HCT116 (cell line): ENCODE measurements at regions not wholly inside any gene's neighbourhood (a gene's known extent, or its start where the extent isn't known, plus 50 kb on each side); places are given as distances from the start of the nearest gene placed in this dataset.
"Not testable (repeated sequence)": the region's sequence is repeated elsewhere in the genome, so short reads cannot be mapped to it uniquely, and the experiment has no call there.

Experiments
- ATAC-seq: fragments of 200-7000 bp; cut with Tn5 transposase; 2 replicates; pipeline ENCODE4 v1.9.1; 2020; ENCODE audit warnings: mild to moderate bottlenecking, moderate library complexity
- BruUV-seq: library from RNA; stranded (reverse); fragments of 400-500 nt; replicated peaks from 2 replicates; lab custom pipeline; 2021; lab: Mats Ljungman, UMichigan
- CTCF ChIA-PET: fragments of 300-600 bp; sonication (Branson Sonifier 250); formaldehyde crosslinking; loops from one replicate; lab custom pipeline; 2021; ENCODE audit warnings: antibody characterized with exemption; lab: Charles Lee
- POLR2A ChIA-PET: fragments of 300-600, 350-600 bp; sonication (Branson Sonifier 250); formaldehyde crosslinking; loops from one replicate; lab custom pipeline; 2021; ENCODE audit warnings: antibody characterized with exemption; lab: Charles Lee
- RAD21 ChIA-PET, 2 experiments: fragments of 300-600 bp; sonication (Branson Sonifier 250); formaldehyde crosslinking; loops; one replicate each; lab custom pipeline; 2023; ENCODE audit warnings: low total read pairs in 2 of 2; ENCODE audit not compliant: uncharacterized antibody in 2 of 2, unreplicated experiment in 2 of 2, low non-redundant PET in 1 of 2; lab: Charles Lee
- DNase-seq: peaks from one replicate; pipeline ENCODE4 v3.0.0-alpha.2; 2010; ENCODE audit warnings: low read depth, low spot score
- H2AFZ ChIP-seq: fragments of 200-600 bp; shearing (Covaris generic), sonication (generic); 2 replicates; pipeline ENCODE4 v1.6.1; 2017; ENCODE audit warnings: low read depth, mixed run types, mixed read lengths, antibody characterized with exemption, low read length; ENCODE audit not compliant: poor library complexity, severe bottlenecking
- H3K27ac ChIP-seq: 2 replicates; pipeline ENCODE4 v1.5.1; 2012; ENCODE audit warnings: low read depth, low read length
- H3K27me3 ChIP-seq: fragments of 200-600 bp; sonication (generic); 2 replicates; pipeline ENCODE4 v1.6.1; 2016; ENCODE audit warnings: mixed run types, low read length, mixed read lengths; ENCODE audit not compliant: insufficient read depth
- H3K36me3 ChIP-seq, 2 experiments: fragments of 200-500 bp in 1 of 2; fragments of 200-600 bp in 1 of 2; sonication (Bioruptor generic) in 1 of 2; sonication (generic) in 1 of 2; 2 replicates each; pipeline versions ENCODE4 v1.5.1 to v1.6.1; 2014 to 2016; ENCODE audit warnings: low read length in 2 of 2, inconsistent platforms in 1 of 2, mixed read lengths in 1 of 2, mixed run types in 1 of 2; ENCODE audit not compliant: insufficient read depth in 2 of 2, control insufficient read depth in 1 of 2
- H3K4me1 ChIP-seq, 2 experiments: fragments of 200-600 bp in 1 of 2; sonication (generic) in 1 of 2; 2 replicates each; pipeline versions ENCODE4 v1.5.1 to v1.6.1; 2012 to 2017; ENCODE audit warnings: low read length in 2 of 2, inconsistent platforms in 1 of 2, mild to moderate bottlenecking in 1 of 2, mixed read lengths in 1 of 2, mixed run types in 1 of 2, moderate library complexity in 1 of 2; ENCODE audit not compliant: insufficient read depth in 2 of 2, control insufficient read depth in 1 of 2
- H3K4me2 ChIP-seq: fragments of 200-600 bp; sonication (generic); 2 replicates; pipeline ENCODE4 v1.6.1; 2017; ENCODE audit warnings: mixed run types, low read length, mixed read lengths
- H3K4me3 ChIP-seq, 2 experiments: fragments of 200-600 bp in 1 of 2; sonication (generic) in 1 of 2; replicated peaks in 1 of 2; 2 replicates each; pipeline ENCODE4 v1.5.1; 2011 to 2016; ENCODE audit warnings: low read length in 2 of 2, control low read depth in 1 of 2, low read depth in 1 of 2, mild to moderate bottlenecking in 1 of 2, mixed read lengths in 1 of 2, mixed run types in 1 of 2
- H3K79me2 ChIP-seq: fragments of 200-600 bp; sonication (generic); 2 replicates; pipeline ENCODE4 v1.6.1; 2017; ENCODE audit warnings: mild to moderate bottlenecking, mixed run types, low read length, moderate library complexity, mixed read lengths; ENCODE audit not compliant: insufficient read depth
- H3K9ac ChIP-seq: fragments of 200-600 bp; sonication (generic); 2 replicates; pipeline ENCODE4 v1.6.1; 2016; ENCODE audit warnings: low read length, mixed read lengths
- H3K9me2 ChIP-seq: fragments of 200-600 bp; sonication (generic), shearing (Covaris generic); 2 replicates; pipeline ENCODE4 v1.6.1; 2017; ENCODE audit warnings: mixed run types, mild to moderate bottlenecking, moderate library complexity; ENCODE audit not compliant: insufficient read depth
- H3K9me3 ChIP-seq, 2 experiments: fragments of 200-500 bp in 1 of 2; fragments of 200-600 bp in 1 of 2; sonication (Bioruptor generic) in 1 of 2; sonication (generic) in 1 of 2; 2 replicates each; pipeline ENCODE4 v1.6.1; 2014 to 2017; ENCODE audit warnings: low read length in 2 of 2, mixed read lengths in 2 of 2, inconsistent platforms in 1 of 2, low read depth in 1 of 2, mild to moderate bottlenecking in 1 of 2, mixed run types in 1 of 2, moderate library complexity in 1 of 2; ENCODE audit not compliant: control insufficient read depth in 1 of 2, insufficient read depth in 1 of 2
- H4K20me1 ChIP-seq: fragments of 200-600 bp; sonication (generic), shearing (Covaris generic); 2 replicates; pipeline ENCODE4 v1.6.1; 2017; ENCODE audit warnings: mixed run types, mild to moderate bottlenecking, moderate library complexity; ENCODE audit not compliant: insufficient read depth
- CBX3 ChIP-seq: IDR thresholded peaks from 2 replicates; pipeline ENCODE4 v1.6.1; 2012; ENCODE audit warnings: low read depth
- ELF1 ChIP-seq: IDR thresholded peaks from 2 replicates; pipeline ENCODE4 v1.6.1; 2012; ENCODE audit warnings: low read depth, borderline replicate concordance
- JUND ChIP-seq: IDR thresholded peaks from 2 replicates; pipeline ENCODE4 v1.6.1; 2012
- SRF ChIP-seq: IDR thresholded peaks from 2 replicates; pipeline ENCODE4 v1.6.1; 2012; ENCODE audit warnings: low read depth
- YY1 ChIP-seq: IDR thresholded peaks from 2 replicates; pipeline ENCODE4 v1.6.1; 2011; ENCODE audit warnings: low read length, low read depth, moderate library complexity, mild to moderate bottlenecking; ENCODE audit not compliant: insufficient replicate concordance; ENCODE audit errors: extremely low read depth
- intact Hi-C: fragments of 100-400 bp; cut with micrococcal nuclease; formaldehyde crosslinking; loops from 2 replicates; pipeline ENCODE4 v1.10.0; 2022

DNA sequence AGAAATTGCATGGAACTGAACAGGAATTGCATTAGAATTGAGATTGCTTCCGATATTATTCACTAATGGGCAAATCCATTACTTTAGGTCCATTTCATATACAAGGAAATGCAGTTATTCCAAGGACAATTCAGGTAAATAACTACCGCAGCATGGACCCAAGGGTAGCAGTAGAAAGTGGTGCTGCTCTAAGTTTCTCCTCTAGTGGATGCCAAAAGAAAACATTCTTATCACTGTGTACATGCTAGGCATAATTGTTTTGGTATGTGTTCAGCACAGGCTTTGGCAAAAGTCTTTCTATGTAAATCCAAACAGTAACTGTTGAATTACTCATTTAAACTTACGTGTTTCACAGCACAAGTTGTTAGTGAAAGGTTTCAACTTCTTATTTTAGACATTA, 890.1 kb upstream of the ADAMTS5 start:
- H3K27me3 ChIP-seq, CTCF ChIA-PET, H3K4me2 ChIP-seq, H3K79me2 ChIP-seq, DNase-seq, ATAC-seq, POLR2A ChIA-PET, H3K4me3 ChIP-seq, BruUV-seq, H3K4me1 ChIP-seq, H3K27ac ChIP-seq, H3K9me2 ChIP-seq, H2AFZ ChIP-seq, H3K9me3 ChIP-seq, H4K20me1 ChIP-seq, intact Hi-C loops, RAD21 ChIA-PET, H3K36me3 ChIP-seq, H3K9ac ChIP-seq: not testable (repeated sequence)

DNA sequence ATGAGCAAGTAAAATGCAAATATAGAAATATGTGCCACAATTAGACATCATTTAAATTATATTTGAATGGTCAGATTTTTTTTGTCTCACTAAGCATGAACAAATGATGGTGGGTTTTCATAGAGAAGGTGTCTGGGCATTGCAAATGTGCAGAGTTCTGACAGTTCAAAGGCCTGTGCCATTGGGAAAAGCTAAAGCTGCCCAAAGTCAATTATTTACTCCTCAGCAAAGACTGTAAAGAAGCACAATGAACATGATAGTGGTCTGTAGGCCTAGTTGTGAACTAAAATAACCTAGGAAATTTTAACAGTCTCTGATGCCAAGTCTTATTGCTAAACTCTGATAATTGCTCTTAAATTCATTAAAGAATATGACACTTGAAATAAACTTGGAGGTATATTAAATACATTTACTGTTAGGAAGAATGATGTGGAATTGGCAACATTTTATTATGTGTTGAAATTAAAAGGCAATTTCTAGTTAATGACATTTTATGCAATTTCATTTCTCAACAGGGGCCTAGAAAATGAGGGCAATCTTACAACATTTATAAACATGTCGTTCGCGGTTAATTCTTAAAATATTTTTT, 874.3 kb upstream of the ADAMTS5 start:
- no peaks in the 10 kb centered on the region for H3K27me3 ChIP-seq
- H3K4me1 ChIP-seq, result no peaks in the 10 kb centered on the region
- H3K36me3 ChIP-seq, result no peaks in the 10 kb centered on the region
- TF ChIP-seq YY1 (no peak), JUND (no peak), ELF1 (no peak), SRF (no peak), CBX3 (no peak)
- no peaks in the 10 kb centered on the region for H3K79me2 ChIP-seq
- no peaks in the 10 kb centered on the region for H3K9me2 ChIP-seq
- H3K9me3 ChIP-seq, result peaks cover 5 to 6% of the 10 kb centered on the region in 2 experiments; a peak in 1 of 4 replicates
- no peak overlapping the region for H3K4me3 ChIP-seq
- ChIA-PET RAD21 (no interaction called here), CTCF (no interaction called here), POLR2A (no interaction called here)
- no peak for ATAC-seq
- intact Hi-C loops, result no loop called here
- no peak overlapping the region for H3K4me2 ChIP-seq
- H3K9ac ChIP-seq, result no peak overlapping the region
- no peak for DNase-seq
- no peak overlapping the region for H2AFZ ChIP-seq
- H3K27ac ChIP-seq, result no peak overlapping the region
- H4K20me1 ChIP-seq, result no peaks in the 10 kb centered on the region
- BruUV-seq, result no TSS peak
